HG03280 (cell line): ENCODE measurements at regions not wholly inside any gene's neighbourhood (a gene's known extent, or its start where the extent isn't known, plus 50 kb on each side); places are given as distances from the start of the nearest gene placed in this dataset.

Experiments
- ATAC-seq: cut with Tn5 transposase; IDR thresholded peaks from one replicate; pipeline ENCODE4 v1.9.1; 2021; ENCODE audit warnings: mild to moderate bottlenecking, moderate library complexity; ENCODE audit not compliant: unreplicated experiment

DNA sequence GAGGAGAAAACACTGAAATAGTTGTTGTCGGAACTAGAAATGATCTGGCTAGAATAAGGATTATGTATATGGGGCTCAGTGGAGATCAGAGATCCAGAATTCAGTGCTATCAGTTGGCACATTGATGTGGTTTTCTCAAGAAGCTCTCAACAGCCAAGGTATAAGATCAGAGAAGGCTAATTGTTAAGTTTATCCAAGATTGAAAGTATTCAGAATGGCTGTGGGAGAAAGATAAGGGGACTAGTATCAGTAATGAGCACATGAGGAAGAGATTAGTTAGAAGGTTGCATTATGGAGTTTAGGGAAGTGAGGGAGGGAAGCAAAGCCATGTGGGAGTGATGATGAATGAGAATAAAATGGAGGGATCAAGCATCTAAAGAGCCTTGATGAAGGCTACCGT, 128.1 kb upstream of the MIS18BP1 start:
- no peak for ATAC-seq

DNA sequence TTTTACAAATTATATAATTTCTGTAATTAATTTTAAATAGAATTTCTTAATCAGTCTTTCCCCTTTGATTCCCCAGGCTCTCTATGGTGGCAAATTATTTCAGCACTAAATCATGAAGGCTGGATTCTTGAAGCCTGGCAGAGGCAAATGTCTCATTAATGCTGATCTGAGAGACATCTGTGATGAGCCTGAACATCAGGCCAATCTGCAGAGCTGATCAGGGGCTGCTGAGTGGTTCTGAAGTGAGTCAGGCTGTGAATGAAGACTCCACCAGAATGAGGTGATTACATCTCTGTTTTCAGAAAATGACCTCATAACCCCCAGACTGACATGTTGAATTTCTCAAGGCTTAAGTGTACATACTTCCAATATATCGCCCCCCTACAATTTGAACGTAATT, 124.2 kb upstream of the MIS18BP1 start:
- ATAC-seq = no peak

DNA sequence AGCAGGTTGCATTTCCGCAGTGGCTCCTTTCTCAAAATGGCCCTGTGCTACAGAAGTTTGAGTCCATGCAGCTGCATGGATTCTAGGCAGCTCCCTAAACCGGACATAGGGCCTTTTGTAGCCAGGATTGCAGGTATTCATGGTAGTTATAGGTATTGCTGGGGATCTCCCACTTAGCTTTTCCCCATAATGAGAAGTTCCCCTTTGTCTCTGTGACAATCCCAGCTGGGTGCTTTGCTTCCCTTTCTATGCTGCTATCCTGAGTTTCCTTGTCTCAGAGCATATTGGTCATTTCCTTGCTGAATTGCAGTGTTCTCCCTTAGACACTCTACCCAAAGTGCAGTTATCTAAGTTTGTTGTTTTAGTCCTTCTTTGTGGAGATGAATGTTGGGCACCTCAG, 120.9 kb upstream of the MIS18BP1 start:
- ATAC-seq = no peak

DNA sequence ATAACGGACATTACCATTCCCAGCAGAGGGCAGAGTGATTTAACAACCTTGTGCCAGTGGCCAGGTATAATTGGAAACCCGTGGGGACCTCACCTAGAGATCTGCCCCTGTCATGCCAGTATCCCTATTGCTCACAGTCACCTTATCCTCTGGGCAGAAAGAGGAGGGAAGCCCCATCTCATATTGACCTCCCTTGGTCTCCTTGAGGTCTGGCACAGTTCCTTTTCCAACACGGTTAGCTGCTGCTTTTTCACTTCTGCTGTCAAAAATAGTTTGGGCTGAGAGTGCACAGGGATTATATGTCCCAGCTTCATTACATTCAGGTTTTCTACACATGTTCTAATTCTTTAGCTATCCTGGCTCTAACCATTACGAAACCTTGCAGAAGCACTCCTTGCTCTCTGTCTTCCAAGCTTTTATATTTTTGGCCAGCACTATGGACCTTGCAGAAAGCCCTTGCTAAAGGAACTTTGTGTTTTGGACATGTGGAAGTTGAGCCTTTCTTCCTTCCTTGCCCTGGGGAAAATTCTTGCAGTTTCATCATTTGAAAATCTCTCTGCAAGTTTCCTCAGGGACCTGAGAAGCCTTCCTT, 111.7 kb upstream of the MIS18BP1 start:
- ATAC-seq = no peak

DNA sequence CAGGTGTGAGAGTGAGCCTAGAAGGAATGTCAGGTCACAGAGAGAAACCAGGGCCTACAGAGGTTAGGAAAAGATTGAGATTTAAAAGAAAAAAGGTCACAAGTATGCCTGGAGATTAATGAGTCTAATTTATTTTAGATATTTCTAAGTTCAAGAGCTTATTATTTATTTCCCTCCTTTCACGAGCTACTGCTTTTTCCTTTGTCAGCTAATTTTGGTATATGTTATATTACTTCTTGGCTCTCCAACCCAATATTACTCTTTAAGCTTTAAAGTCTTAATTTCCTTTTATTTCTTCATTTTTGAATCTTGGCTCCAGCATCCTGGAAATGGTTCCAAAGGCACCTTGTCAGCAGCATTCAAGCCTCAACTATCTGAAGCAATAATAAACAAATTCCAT, 109.5 kb upstream of the MIS18BP1 start:
- ATAC-seq = no peak

DNA sequence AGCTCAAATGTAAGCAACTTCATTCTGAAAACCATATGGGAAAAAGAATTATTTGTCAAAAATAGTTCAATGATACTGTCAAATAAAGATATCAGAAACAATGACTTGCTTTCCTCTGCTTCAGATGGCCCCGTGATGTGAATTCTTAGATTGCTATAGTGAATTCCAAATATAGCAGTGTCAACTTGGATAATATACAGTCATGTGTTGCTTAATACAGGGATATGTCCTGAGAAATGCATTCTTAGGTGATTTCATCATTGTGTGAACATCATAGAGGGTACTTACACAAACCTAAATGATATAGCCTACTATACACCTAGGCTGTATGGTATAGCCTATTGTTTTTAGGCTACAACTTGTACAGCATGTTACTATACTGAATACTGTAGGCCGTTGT, 108.7 kb upstream of the MIS18BP1 start:
- no peak for ATAC-seq

DNA sequence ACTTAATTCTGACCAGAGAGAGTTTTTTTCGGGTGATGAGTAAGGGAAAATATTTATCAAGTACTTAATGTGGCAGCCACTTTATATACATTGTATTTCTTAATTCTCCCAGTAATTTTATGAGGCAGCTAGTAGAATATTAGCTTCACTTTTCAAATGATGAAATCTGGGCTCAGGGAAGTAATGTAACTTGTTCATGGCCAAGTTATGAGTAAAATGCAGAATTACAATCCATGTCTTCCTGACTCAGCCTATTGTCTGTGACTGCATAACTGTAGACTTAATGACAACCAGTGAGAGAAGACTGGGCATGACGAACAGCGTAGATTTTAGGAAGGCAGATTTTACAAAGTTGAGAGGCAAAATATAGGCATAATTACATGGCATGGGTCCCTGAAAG, 106.7 kb upstream of the MIS18BP1 start:
- no peak for ATAC-seq

DNA sequence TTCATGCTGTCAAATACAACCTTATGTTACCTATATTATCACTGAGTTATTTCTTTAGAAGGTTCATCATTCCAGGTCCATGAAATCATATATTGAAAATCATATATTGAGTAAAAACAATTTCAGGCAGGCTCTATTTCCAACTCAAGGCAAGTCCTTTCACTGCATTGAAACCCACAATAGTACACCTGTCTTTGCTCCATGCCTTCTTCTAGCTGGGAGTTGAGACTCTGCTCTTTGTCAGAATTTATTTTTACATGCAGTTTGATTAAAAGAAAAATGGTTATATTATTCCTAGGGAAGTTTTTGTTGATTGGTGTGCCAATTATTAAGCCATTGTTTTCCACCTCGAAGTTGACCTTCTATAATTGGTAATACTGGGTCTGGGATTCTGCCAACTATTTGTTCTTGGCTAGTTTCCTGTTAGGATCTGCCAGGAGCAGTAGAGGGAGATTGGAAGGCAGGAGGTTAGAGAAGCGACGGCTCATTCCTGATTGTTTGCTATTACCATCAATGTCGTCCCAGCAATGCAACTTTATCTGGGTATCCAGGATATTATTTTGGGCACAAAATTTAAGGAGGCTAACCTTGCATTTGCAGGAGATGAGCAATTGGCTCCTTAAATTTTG, 79.5 kb upstream of the MIS18BP1 start:
- no peak for ATAC-seq

DNA sequence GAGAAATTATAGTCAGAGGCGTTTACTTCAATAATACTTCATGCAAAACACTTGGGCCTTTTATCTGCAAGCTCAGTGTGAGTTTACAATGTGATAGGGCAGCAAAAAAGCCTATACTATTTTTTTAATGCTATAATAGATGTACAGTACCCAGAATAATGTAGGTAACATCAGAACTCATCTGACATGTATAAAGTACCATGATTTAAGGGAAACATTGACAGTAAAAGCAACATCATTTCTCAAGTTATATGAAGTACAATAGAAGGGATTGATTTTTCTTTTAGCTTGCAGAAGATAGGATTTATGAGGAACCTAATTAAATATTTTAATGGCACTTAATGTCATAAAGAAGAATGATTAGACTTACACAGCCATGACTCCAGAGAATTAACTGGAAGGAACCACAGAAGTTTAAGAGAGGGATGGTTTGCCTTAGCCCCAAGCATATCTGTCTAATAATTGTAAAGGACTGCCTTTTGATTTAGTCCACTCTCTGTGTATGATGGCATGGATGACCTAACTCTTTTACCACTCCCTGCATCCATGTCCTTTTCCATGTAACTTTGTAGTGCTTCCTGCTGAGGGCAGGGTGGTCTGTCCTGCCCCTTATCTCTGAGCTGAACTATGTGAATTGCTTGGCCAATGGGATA, 55.9 kb upstream of the MIS18BP1 start:
- ATAC-seq = no peak
